Liver (tissue), 8 donors: ENCODE measurements at regions not wholly inside any gene's neighbourhood (a gene's known extent, or its start where the extent isn't known, plus 50 kb on each side); places are given as distances from the start of the nearest gene placed in this dataset.

ENCODE experiments used
- DNase-seq: peaks from one replicate; pipeline ENCODE4 v3.0.0-alpha.2; 2017; ENCODE audit warnings: low spot score
- H3K27ac ChIP-seq, 2 donors: one replicate each; pipeline ENCODE4 v1.7.0; 2013; ENCODE audit warnings: inconsistent platforms in 2 of 2, low read length in 2 of 2, control low read depth in 1 of 2, low read depth in 1 of 2, mild to moderate bottlenecking in 1 of 2
- H3K27me3 ChIP-seq, 4 donors: one replicate each; pipeline versions ENCODE4 v1.6.1 to v1.7.0; 2013; ENCODE audit warnings: low read length in 3 of 4, inconsistent platforms in 1 of 4, mild to moderate bottlenecking in 1 of 4, moderate library complexity in 1 of 4; ENCODE audit not compliant: control insufficient read depth in 4 of 4, insufficient read depth in 4 of 4
- H3K36me3 ChIP-seq, 4 donors: one replicate each; pipeline versions ENCODE4 v1.6.1 to v1.7.0; 2013; ENCODE audit warnings: low read length in 3 of 4, mild to moderate bottlenecking in 3 of 4, low read depth in 1 of 4, moderate library complexity in 1 of 4; ENCODE audit not compliant: control insufficient read depth in 4 of 4, insufficient read depth in 3 of 4
- H3K4me1 ChIP-seq, 4 donors: one replicate each; pipeline versions ENCODE4 v1.6.1 to v1.7.0; 2013; ENCODE audit warnings: low read length in 3 of 4, mild to moderate bottlenecking in 3 of 4, moderate library complexity in 1 of 4; ENCODE audit not compliant: control insufficient read depth in 4 of 4, insufficient read depth in 4 of 4
- H3K4me3 ChIP-seq, 3 donors: one replicate each; pipeline versions ENCODE4 v1.6.1 to v1.7.0; 2013; ENCODE audit warnings: low read length in 3 of 3, control low read depth in 1 of 3, low read depth in 1 of 3, mild to moderate bottlenecking in 1 of 3
- H3K9ac ChIP-seq, 2 donors: one replicate each; pipeline ENCODE4 v1.7.0; 2013; ENCODE audit warnings: low read length in 2 of 2, mild to moderate bottlenecking in 2 of 2, moderate library complexity in 2 of 2, control low read depth in 1 of 2, low read depth in 1 of 2
- H3K9me3 ChIP-seq, 4 donors: one replicate each; pipeline versions ENCODE4 v1.6.1 to v1.7.0; 2013; ENCODE audit warnings: low read length in 3 of 4; ENCODE audit not compliant: control insufficient read depth in 4 of 4
- EGR1 ChIP-seq, 2 donors: IDR thresholded peaks; 2 replicates each; pipeline ENCODE4 v1.6.1; 2016 to 2018; ENCODE audit warnings: antibody characterized with exemption in 2 of 2, low read depth in 2 of 2
- FOXA1 ChIP-seq: IDR thresholded peaks from 2 replicates; pipeline ENCODE4 v1.6.1; 2016; ENCODE audit warnings: antibody characterized with exemption
- FOXA2 ChIP-seq: IDR thresholded peaks from 2 replicates; pipeline ENCODE4 v1.6.1; 2016; ENCODE audit warnings: antibody characterized with exemption
- GABPA ChIP-seq, 2 donors: IDR thresholded peaks in 1 of 2; conservative IDR thresholded peaks in 1 of 2; 2 replicates each; pipeline ENCODE4 v1.6.1; 2016; ENCODE audit warnings: antibody characterized with exemption in 2 of 2, mild to moderate bottlenecking in 1 of 2, moderate library complexity in 1 of 2
- HNF4A ChIP-seq, 2 donors: conservative IDR thresholded peaks; 2 replicates each; pipeline ENCODE4 v1.6.1; 2016; ENCODE audit warnings: antibody characterized with exemption in 2 of 2, mild to moderate bottlenecking in 2 of 2
- HNF4G ChIP-seq: IDR thresholded peaks from 2 replicates; pipeline ENCODE4 v1.6.1; 2016; ENCODE audit warnings: antibody characterized with exemption
- JUND ChIP-seq, 2 donors: IDR thresholded peaks; 2 replicates each; pipeline ENCODE4 v1.6.1; 2016; ENCODE audit warnings: antibody characterized with exemption in 2 of 2
- NR2F2 ChIP-seq: IDR thresholded peaks from 2 replicates; pipeline ENCODE4 v1.6.1; 2016; ENCODE audit warnings: antibody characterized with exemption
- RAD21 ChIP-seq, 2 donors: IDR thresholded peaks; 2 replicates each; pipeline ENCODE4 v1.6.1; 2016; ENCODE audit warnings: antibody characterized with exemption in 2 of 2, mild to moderate bottlenecking in 2 of 2
- RXRA ChIP-seq, 2 donors: IDR thresholded peaks; 2 replicates each; pipeline ENCODE4 v1.6.1; 2017 to 2018; ENCODE audit warnings: antibody characterized with exemption in 2 of 2, mild to moderate bottlenecking in 1 of 2
- SP1 ChIP-seq: IDR thresholded peaks from 2 replicates; pipeline ENCODE4 v1.6.1; 2018; ENCODE audit warnings: antibody characterized with exemption, mild to moderate bottlenecking
- TAF1 ChIP-seq: conservative IDR thresholded peaks from 2 replicates; pipeline ENCODE4 v1.6.1; 2016; ENCODE audit warnings: antibody characterized with exemption, mild to moderate bottlenecking
- YY1 ChIP-seq: IDR thresholded peaks from 2 replicates; pipeline ENCODE4 v1.6.1; 2016; ENCODE audit warnings: antibody characterized with exemption, mild to moderate bottlenecking
- WGBS: extraction: QIAGEN DNeasy Blood & Tissue Kit; methylation state at CpG from one replicate; pipeline ENCODE4 v1.1.7; 2013; 5-methylcytosine and 5-hydroxymethylcytosine counted together
- TF ChIP-seq, protein P1 (sequence below): IDR thresholded peaks from 2 replicates; pipeline ENCODE4 v1.6.1; 2016; ENCODE audit warnings: antibody characterized with exemption
- TF ChIP-seq, protein P2 (sequence below): IDR thresholded peaks from 2 replicates; pipeline ENCODE4 v1.6.1; 2016; ENCODE audit warnings: antibody characterized with exemption, mild to moderate bottlenecking
- TF ChIP-seq, protein P3 (sequence below): IDR thresholded peaks from 2 replicates; pipeline ENCODE4 v1.6.1; 2016; ENCODE audit warnings: antibody characterized with exemption
- TF ChIP-seq, protein P4 (sequence below): fragments of 150-350 bp; IDR thresholded peaks from 2 replicates; pipeline ENCODE4 v1.5.1; 2017; ENCODE audit warnings: improper control_type of control experiment, low read depth, low read length; ENCODE audit not compliant: missing input control
- TF ChIP-seq, protein P5 (sequence below): IDR thresholded peaks from 2 replicates; pipeline ENCODE4 v1.6.1; 2016; ENCODE audit warnings: antibody characterized with exemption
- donor health status: healthy.
- donor health status: healthy.
- donor health status: healthy.
- donor health status: healthy.
- donor health status: healthy.

DNA sequence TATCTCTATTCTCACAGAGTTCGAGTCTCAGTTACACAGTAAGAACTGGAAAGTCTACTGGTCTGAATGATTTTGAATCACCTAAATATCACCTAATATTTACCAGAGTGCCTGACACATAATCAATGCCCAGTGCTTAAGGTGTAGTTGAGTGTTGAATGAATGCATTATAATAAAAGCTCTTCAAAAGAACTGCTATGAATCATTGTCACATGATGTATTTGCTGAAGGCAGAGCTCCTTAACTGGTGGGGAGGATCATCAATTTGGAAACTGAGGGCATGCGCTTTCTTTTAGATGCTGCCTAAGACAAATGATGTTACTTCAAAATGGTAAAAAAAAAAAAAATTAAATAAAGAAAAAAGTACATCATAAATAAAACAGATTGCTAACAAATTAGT lies 359.4 kb upstream of the KIF2B start:
- no peak for DNase-seq
- no peak overlapping the region for H3K4me3 ChIP-seq
- no peaks in the 10 kb centered on the region for H3K4me1 ChIP-seq
- H3K27ac ChIP-seq = no peak overlapping the region
- H3K9me3 ChIP-seq = peaks cover 0 to 3% (median under 1%) of the 10 kb centered on the region in 4 donors
- TF ChIP-seq EGR1 (IDR thresholded peaks at IDR 0.05; ENCODE audit: low read depth in 2 of 2) = no peak
- TF ChIP-seq, protein P1, sequence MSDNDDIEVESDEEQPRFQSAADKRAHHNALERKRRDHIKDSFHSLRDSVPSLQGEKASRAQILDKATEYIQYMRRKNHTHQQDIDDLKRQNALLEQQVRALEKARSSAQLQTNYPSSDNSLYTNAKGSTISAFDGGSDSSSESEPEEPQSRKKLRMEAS = no peak
- TF ChIP-seq, protein P2, sequence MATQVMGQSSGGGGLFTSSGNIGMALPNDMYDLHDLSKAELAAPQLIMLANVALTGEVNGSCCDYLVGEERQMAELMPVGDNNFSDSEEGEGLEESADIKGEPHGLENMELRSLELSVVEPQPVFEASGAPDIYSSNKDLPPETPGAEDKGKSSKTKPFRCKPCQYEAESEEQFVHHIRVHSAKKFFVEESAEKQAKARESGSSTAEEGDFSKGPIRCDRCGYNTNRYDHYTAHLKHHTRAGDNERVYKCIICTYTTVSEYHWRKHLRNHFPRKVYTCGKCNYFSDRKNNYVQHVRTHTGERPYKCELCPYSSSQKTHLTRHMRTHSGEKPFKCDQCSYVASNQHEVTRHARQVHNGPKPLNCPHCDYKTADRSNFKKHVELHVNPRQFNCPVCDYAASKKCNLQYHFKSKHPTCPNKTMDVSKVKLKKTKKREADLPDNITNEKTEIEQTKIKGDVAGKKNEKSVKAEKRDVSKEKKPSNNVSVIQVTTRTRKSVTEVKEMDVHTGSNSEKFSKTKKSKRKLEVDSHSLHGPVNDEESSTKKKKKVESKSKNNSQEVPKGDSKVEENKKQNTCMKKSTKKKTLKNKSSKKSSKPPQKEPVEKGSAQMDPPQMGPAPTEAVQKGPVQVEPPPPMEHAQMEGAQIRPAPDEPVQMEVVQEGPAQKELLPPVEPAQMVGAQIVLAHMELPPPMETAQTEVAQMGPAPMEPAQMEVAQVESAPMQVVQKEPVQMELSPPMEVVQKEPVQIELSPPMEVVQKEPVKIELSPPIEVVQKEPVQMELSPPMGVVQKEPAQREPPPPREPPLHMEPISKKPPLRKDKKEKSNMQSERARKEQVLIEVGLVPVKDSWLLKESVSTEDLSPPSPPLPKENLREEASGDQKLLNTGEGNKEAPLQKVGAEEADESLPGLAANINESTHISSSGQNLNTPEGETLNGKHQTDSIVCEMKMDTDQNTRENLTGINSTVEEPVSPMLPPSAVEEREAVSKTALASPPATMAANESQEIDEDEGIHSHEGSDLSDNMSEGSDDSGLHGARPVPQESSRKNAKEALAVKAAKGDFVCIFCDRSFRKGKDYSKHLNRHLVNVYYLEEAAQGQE = no peak
- TF ChIP-seq JUND (IDR thresholded peaks at IDR 0.05) = no peak
- TF ChIP-seq, protein P3, sequence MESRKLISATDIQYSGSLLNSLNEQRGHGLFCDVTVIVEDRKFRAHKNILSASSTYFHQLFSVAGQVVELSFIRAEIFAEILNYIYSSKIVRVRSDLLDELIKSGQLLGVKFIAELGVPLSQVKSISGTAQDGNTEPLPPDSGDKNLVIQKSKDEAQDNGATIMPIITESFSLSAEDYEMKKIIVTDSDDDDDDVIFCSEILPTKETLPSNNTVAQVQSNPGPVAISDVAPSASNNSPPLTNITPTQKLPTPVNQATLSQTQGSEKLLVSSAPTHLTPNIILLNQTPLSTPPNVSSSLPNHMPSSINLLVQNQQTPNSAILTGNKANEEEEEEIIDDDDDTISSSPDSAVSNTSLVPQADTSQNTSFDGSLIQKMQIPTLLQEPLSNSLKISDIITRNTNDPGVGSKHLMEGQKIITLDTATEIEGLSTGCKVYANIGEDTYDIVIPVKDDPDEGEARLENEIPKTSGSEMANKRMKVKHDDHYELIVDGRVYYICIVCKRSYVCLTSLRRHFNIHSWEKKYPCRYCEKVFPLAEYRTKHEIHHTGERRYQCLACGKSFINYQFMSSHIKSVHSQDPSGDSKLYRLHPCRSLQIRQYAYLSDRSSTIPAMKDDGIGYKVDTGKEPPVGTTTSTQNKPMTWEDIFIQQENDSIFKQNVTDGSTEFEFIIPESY = no peak
- TF ChIP-seq, protein P4, sequence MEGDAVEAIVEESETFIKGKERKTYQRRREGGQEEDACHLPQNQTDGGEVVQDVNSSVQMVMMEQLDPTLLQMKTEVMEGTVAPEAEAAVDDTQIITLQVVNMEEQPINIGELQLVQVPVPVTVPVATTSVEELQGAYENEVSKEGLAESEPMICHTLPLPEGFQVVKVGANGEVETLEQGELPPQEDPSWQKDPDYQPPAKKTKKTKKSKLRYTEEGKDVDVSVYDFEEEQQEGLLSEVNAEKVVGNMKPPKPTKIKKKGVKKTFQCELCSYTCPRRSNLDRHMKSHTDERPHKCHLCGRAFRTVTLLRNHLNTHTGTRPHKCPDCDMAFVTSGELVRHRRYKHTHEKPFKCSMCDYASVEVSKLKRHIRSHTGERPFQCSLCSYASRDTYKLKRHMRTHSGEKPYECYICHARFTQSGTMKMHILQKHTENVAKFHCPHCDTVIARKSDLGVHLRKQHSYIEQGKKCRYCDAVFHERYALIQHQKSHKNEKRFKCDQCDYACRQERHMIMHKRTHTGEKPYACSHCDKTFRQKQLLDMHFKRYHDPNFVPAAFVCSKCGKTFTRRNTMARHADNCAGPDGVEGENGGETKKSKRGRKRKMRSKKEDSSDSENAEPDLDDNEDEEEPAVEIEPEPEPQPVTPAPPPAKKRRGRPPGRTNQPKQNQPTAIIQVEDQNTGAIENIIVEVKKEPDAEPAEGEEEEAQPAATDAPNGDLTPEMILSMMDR = no peak
- TF ChIP-seq HNF4A (conservative IDR thresholded peaks at IDR 0.05) = no peak
- TF ChIP-seq FOXA2 = no peak
- TF ChIP-seq NR2F2 = no peak
- no peak for TF ChIP-seq GABPA (IDR thresholded peaks at IDR 0.05 in 1 of 2, conservative IDR thresholded peaks at IDR 0.05 in 1 of 2)
- TF ChIP-seq, protein P5, sequence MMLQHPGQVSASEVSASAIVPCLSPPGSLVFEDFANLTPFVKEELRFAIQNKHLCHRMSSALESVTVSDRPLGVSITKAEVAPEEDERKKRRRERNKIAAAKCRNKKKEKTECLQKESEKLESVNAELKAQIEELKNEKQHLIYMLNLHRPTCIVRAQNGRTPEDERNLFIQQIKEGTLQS = no peak
- no peak for TF ChIP-seq HNF4G
- no peak for TF ChIP-seq TAF1
- no peak for TF ChIP-seq SP1
- TF ChIP-seq RXRA (IDR thresholded peaks at IDR 0.05) = no peak
- no peak for TF ChIP-seq YY1
- TF ChIP-seq RAD21 (IDR thresholded peaks at IDR 0.05) = no peak
- TF ChIP-seq FOXA1 = no peak
- no peak overlapping the region for H3K9ac ChIP-seq
- H3K36me3 ChIP-seq = peaks cover 0 to 2% (median 0%) of the 10 kb centered on the region in 4 donors
- no peaks in the 10 kb centered on the region for H3K27me3 ChIP-seq
- 76% methylated on average over 2 of the region's 2 CpGs for WGBS
